HG03064 (cell line): ENCODE measurements at regions not wholly inside any gene's neighbourhood (a gene's known extent, or its start where the extent isn't known, plus 50 kb on each side); places are given as distances from the start of the nearest gene placed in this dataset.

Experiments used
- ATAC-seq: cut with Tn5 transposase; IDR thresholded peaks from one replicate; pipeline ENCODE4 v1.9.1; 2021; ENCODE audit warnings: low read depth; ENCODE audit not compliant: unreplicated experiment

GRCh38 chr4:38189445-38189844, 229.2 kb downstream of the PTTG2 start:
- ATAC-seq: no peak

- no peak for ATAC-seq
Measured at GRCh38 chr4:38190717-38191178, 230.6 kb downstream of the PTTG2 start.

- ATAC-seq: no peak
Measured at GRCh38 chr4:38192516-38192915, 232.3 kb downstream of the PTTG2 start.

- no peak for ATAC-seq
Measured at GRCh38 chr4:38193236-38193863, 233.2 kb downstream of the PTTG2 start.

GRCh38 chr4:38194047-38194602, 233.9 kb downstream of the PTTG2 start:
- no peak for ATAC-seq

GRCh38 chr4:38195486-38195885, 235.3 kb downstream of the PTTG2 start:
- ATAC-seq: no peak

- ATAC-seq: no peak
Measured at GRCh38 chr4:38195911-38196310, 235.7 kb downstream of the PTTG2 start.

- no peak for ATAC-seq
Measured at GRCh38 chr4:38202242-38202641, 242.0 kb downstream of the PTTG2 start.

GRCh38 chr4:38203609-38204008, 243.4 kb downstream of the PTTG2 start:
- ATAC-seq: no peak

- ATAC-seq: no peak
Measured at GRCh38 chr4:38204339-38205035, 244.3 kb downstream of the PTTG2 start.

GRCh38 chr4:38205261-38205660, 245.1 kb downstream of the PTTG2 start:
- no peak for ATAC-seq

GRCh38 chr4:38207110-38207457, 246.9 kb downstream of the PTTG2 start:
- ATAC-seq: no peak

GRCh38 chr4:38209654-38210053, 249.5 kb downstream of the PTTG2 start:
- ATAC-seq: no peak

- ATAC-seq: no peak
Measured at GRCh38 chr4:38210396-38211114, 250.4 kb downstream of the PTTG2 start.

- no peak for ATAC-seq
Measured at GRCh38 chr4:38211885-38212284, 251.7 kb downstream of the PTTG2 start.

GRCh38 chr4:38213083-38213805, 253.0 kb downstream of the PTTG2 start:
- no peak for ATAC-seq

GRCh38 chr4:38222892-38223291, 262.7 kb downstream of the PTTG2 start:
- ATAC-seq: no peak

- ATAC-seq: no peak
Measured at GRCh38 chr4:38223306-38223705, 263.1 kb downstream of the PTTG2 start.

- ATAC-seq: no peak
Measured at GRCh38 chr4:38223782-38224236, 263.6 kb downstream of the PTTG2 start.

GRCh38 chr4:38224850-38225249, 264.7 kb downstream of the PTTG2 start:
- no peak for ATAC-seq

GRCh38 chr4:38226170-38226569, 266.0 kb downstream of the PTTG2 start:
- no peak for ATAC-seq
